BLaER1 treated with 17β-estradiol and CSF1 and Interleukin-3, amounts not matched to agents 10 nM and 100 nM (cell line): ENCODE measurements at regions not wholly inside any gene's neighbourhood (a gene's known extent, or its start where the extent isn't known, plus 50 kb on each side); places are given as distances from the start of the nearest gene placed in this dataset.

Experiments
- H3K27ac ChIP-seq, 11 experiments: shearing (Covaris generic); formaldehyde crosslinking; 2 replicates each; pipeline ENCODE4 v1.8.1; 2022
- H3K27me3 ChIP-seq, 11 experiments: shearing (Covaris generic); formaldehyde crosslinking; 2 replicates each; pipeline ENCODE4 v1.8.1; 2022
- H3K36me3 ChIP-seq, 11 experiments: shearing (Covaris generic); formaldehyde crosslinking; 2 replicates each; pipeline ENCODE4 v1.8.1; 2022
- H3K4me1 ChIP-seq, 10 experiments: shearing (Covaris generic); formaldehyde crosslinking; 2 replicates each; pipeline ENCODE4 v1.8.1; 2022
- H3K4me2 ChIP-seq, 11 experiments: shearing (Covaris generic); formaldehyde crosslinking; 2 replicates each; pipeline ENCODE4 v1.8.1; 2022
- H3K4me3 ChIP-seq, 10 experiments: shearing (Covaris generic); formaldehyde crosslinking; 2 replicates each; pipeline ENCODE4 v1.8.1; 2022
- H3K9ac ChIP-seq, 11 experiments: shearing (Covaris generic); formaldehyde crosslinking; 2 replicates each; pipeline ENCODE4 v1.8.1; 2022
- H3K9me3 ChIP-seq, 11 experiments: shearing (Covaris generic); formaldehyde crosslinking; replicated peaks in 1 of 11; 2 replicates each; pipeline ENCODE4 v1.8.1; 2022
- H4K20me1 ChIP-seq, 11 experiments: shearing (Covaris generic); formaldehyde crosslinking; 2 replicates each; pipeline ENCODE4 v1.8.1; 2022
- Cebpa-rat ChIP-seq, 11 experiments: shearing (Covaris generic); IDR thresholded peaks; 2 replicates each; pipeline ENCODE4 v1.8.1; 2022

- TF ChIP-seq Cebpa-rat (IDR thresholded peaks at IDR 0.05), result no peak
- H3K36me3 ChIP-seq, result no peaks in the 10 kb centered on the region
Observed at GRCh38 chr13:47350334-47351124, 453.7 kb upstream of the HTR2A start.

DNA sequence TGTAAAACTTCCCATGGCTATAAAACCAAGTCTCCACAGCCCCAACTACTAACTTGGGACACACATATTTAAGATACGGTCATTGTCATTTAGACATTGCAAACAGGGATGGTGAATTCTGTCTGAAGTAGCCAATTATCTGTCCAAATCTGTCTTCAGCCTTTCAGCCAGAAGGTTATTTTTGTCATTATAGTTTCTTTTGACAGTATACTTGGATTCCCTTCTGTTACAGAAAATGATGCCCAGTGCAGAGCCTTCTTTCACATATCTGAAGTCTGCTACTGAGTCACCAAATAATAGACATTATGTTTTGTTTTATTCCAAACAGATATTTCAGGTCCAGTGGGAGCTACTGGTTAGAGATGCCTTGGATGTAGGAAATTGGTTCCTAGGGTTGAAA is 452.4 kb upstream of the HTR2A start:
- no peak overlapping the region for H3K4me2 ChIP-seq
- no peaks in the 10 kb centered on the region for H3K9me3 ChIP-seq
- H3K27me3 ChIP-seq, result no peaks in the 10 kb centered on the region
- H3K27ac ChIP-seq, result no peak overlapping the region
- no peak for TF ChIP-seq Cebpa-rat (IDR thresholded peaks at IDR 0.05)
- no peak overlapping the region for H3K9ac ChIP-seq
- H3K4me3 ChIP-seq, result no peak overlapping the region
- H3K36me3 ChIP-seq, result no peaks in the 10 kb centered on the region
- H4K20me1 ChIP-seq, result no peaks in the 10 kb centered on the region
- no peaks in the 10 kb centered on the region for H3K4me1 ChIP-seq

More at GRCh38 chr13:47350334-47351124, 453.7 kb upstream of the HTR2A start:
- Histone ChIP-seq H3K4me1 (no peaks in the 10 kb centered on the region), H4K20me1 (no peaks in the 10 kb centered on the region), H3K4me2 (no peak overlapping the region), H3K4me3 (no peak overlapping the region), H3K9ac (no peak overlapping the region), H3K9me3 (peaks cover 0 to 3% (median 0%) of the 10 kb centered on the region in 11 experiments; a peak in 4 of 22 replicates), H3K27me3 (no peaks in the 10 kb centered on the region), H3K27ac (no peak overlapping the region)

GRCh38 chr13:47337781-47338507 is 441.1 kb upstream of the HTR2A start:
- no peak overlapping the region for H3K9ac ChIP-seq
- H3K4me3 ChIP-seq, result no peak overlapping the region
- H3K27me3 ChIP-seq, result no peaks in the 10 kb centered on the region
- H3K4me2 ChIP-seq, result no peak overlapping the region
- TF ChIP-seq Cebpa-rat (IDR thresholded peaks at IDR 0.05), result no peak
- H3K36me3 ChIP-seq, result no peaks in the 10 kb centered on the region
- no peaks in the 10 kb centered on the region for H4K20me1 ChIP-seq
- H3K4me1 ChIP-seq, result no peaks in the 10 kb centered on the region
- peaks cover 0 to 30% (median 11%) of the 10 kb centered on the region in 11 experiments; a peak in 12 of 22 replicates for H3K9me3 ChIP-seq
- no peak overlapping the region for H3K27ac ChIP-seq

DNA sequence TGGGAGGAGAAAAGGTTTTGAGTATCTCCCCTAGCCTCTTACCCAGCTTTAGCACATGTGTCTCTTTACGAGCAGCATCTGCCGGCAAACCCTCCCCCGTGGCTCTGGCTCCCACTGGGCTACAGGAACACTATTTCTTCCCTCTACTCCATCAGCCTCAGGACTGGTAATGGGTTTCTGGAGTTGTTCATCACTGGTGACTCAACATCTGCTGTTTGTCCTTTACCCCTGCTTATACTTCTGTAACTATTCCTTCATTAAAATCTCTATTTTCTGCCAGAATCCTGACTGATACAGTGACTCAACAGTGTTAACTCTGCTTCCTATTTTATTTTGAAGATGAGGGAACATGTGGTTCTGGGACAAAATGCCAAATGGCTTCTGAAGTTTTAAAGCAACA is 437.3 kb upstream of the HTR2A start:
- Histone ChIP-seq H3K4me3 (no peak overlapping the region), H3K4me1 (no peaks in the 10 kb centered on the region), H3K27me3 (no peaks in the 10 kb centered on the region), H4K20me1 (no peaks in the 10 kb centered on the region), H3K36me3 (no peaks in the 10 kb centered on the region), H3K9ac (no peak overlapping the region), H3K4me2 (no peak overlapping the region), H3K9me3 (no peaks in the 10 kb centered on the region), H3K27ac (no peak overlapping the region)
- TF ChIP-seq Cebpa-rat (IDR thresholded peaks at IDR 0.05), result no peak

GRCh38 chr13:47332149-47332548 is 435.3 kb upstream of the HTR2A start:
- no peaks in the 10 kb centered on the region for H4K20me1 ChIP-seq
- no peak overlapping the region for H3K4me3 ChIP-seq
- no peak overlapping the region for H3K27ac ChIP-seq
- H3K9me3 ChIP-seq, result no peaks in the 10 kb centered on the region
- no peak overlapping the region for H3K9ac ChIP-seq
- TF ChIP-seq Cebpa-rat (IDR thresholded peaks at IDR 0.05), result no peak
- no peak overlapping the region for H3K4me2 ChIP-seq
- H3K27me3 ChIP-seq, result no peaks in the 10 kb centered on the region
- H3K4me1 ChIP-seq, result no peaks in the 10 kb centered on the region
- no peaks in the 10 kb centered on the region for H3K36me3 ChIP-seq

DNA sequence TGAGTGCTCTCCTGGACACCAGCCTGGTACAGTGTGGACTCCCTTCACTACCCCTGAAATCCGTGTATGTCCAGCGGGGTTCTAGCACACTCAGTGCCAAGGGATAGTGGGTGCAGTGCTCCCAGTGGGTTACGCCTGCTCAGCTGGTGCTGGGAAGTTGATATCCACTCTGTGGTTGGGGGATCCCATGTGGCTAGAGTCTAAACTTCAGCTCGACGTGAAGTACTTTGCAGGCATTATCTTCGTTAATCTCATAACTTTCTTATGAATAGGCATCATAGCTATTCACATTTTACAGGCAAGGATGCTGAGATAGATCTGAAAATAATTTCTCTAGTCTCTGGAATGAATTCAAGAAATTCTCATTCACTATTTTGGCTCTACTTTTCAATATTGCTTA is 433.2 kb upstream of the HTR2A start:
- Histone ChIP-seq H3K4me1 (no peaks in the 10 kb centered on the region), H3K4me3 (no peak overlapping the region), H3K9ac (no peak overlapping the region), H3K9me3 (no peaks in the 10 kb centered on the region), H3K36me3 (no peaks in the 10 kb centered on the region), H3K27ac (no peak overlapping the region), H3K27me3 (no peaks in the 10 kb centered on the region), H3K4me2 (no peak overlapping the region), H4K20me1 (no peaks in the 10 kb centered on the region)
- TF ChIP-seq Cebpa-rat (IDR thresholded peaks at IDR 0.05), result no peak

GRCh38 chr13:47327861-47328260 is 431.0 kb upstream of the HTR2A start:
- Histone ChIP-seq H3K4me3 (no peak overlapping the region), H3K4me1 (no peaks in the 10 kb centered on the region), H3K36me3 (no peaks in the 10 kb centered on the region), H3K4me2 (no peak overlapping the region), H4K20me1 (no peaks in the 10 kb centered on the region), H3K27ac (no peak overlapping the region), H3K9ac (no peak overlapping the region), H3K27me3 (no peaks in the 10 kb centered on the region), H3K9me3 (no peaks in the 10 kb centered on the region)
- no peak for TF ChIP-seq Cebpa-rat (IDR thresholded peaks at IDR 0.05)

DNA sequence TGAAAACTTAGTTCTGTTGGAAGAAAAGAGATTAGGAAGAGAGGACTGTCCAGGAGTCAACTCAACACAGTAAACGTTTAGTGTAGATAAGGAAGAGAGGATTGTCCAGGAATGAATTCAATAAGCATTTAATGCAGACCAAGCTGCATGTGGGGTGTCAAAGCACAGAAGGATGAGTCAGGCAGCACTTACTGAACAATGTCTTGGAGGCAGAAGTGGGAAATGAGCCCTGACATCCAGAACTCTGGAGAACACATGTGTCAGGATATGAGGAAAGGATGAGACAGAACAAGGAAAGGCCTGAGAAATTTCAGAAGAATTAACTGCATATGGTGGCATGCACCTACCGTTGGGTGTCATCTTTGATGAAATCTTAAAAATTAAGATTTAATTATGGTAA is 429.2 kb upstream of the HTR2A start:
- TF ChIP-seq Cebpa-rat (IDR thresholded peaks at IDR 0.05), result no peak
- Histone ChIP-seq H3K4me3 (no peak overlapping the region), H3K4me1 (no peaks in the 10 kb centered on the region), H3K27me3 (no peaks in the 10 kb centered on the region), H3K9ac (no peak overlapping the region), H4K20me1 (no peaks in the 10 kb centered on the region), H3K9me3 (no peaks in the 10 kb centered on the region), H3K27ac (no peak overlapping the region), H3K36me3 (no peaks in the 10 kb centered on the region), H3K4me2 (no peak overlapping the region)

DNA sequence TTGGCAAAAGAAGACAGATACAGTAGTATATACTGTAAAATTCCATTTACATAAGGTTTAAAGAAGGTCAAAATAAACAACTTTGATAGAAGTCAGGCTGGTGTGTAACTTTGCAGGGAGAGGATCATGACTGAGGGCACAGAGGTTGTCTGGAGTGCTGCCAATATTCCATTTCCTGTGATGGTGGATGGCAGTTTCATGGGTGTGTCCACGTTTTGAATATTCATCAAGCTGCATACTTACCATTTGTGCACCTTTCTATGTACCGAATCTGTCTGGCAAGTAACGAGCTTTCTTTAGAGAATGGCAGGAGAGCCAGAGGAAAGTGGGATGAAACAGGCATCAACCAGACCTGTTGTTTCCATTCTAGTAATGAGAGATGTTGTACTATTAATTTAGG is 420.5 kb upstream of the HTR2A start:
- no peaks in the 10 kb centered on the region for H3K9me3 ChIP-seq
- no peak overlapping the region for H3K4me3 ChIP-seq
- H3K4me2 ChIP-seq, result no peak overlapping the region
- no peak overlapping the region for H3K9ac ChIP-seq
- no peak overlapping the region for H3K27ac ChIP-seq
- no peaks in the 10 kb centered on the region for H4K20me1 ChIP-seq
- H3K4me1 ChIP-seq, result no peaks in the 10 kb centered on the region
- TF ChIP-seq Cebpa-rat (IDR thresholded peaks at IDR 0.05), result no peak
- H3K36me3 ChIP-seq, result no peaks in the 10 kb centered on the region
- H3K27me3 ChIP-seq, result no peaks in the 10 kb centered on the region
